ENCODE measurements at regions not wholly inside any gene's neighbourhood (a gene's known extent, or its start where the extent isn't known, plus 50 kb on each side); places are given as distances from the start of the nearest gene placed in this dataset.
"Not testable (repeated sequence)": the region's sequence is repeated elsewhere in the genome, so short reads cannot be mapped to it uniquely, and the experiment has no call there.

GRCh38 chr2:226283796-226284195, 515.8 kb downstream of the IRS1 start:
- Histone ChIP-seq H3K27me3 (no peaks in the 10 kb centered on the region), H3K27ac (no peak overlapping the region), H3K36me3 (no peaks in the 10 kb centered on the region), H3K4me3 (no peak overlapping the region), H3K4me1 (no peaks in the 10 kb centered on the region), H3K9me3 (no peaks in the 10 kb centered on the region)
- intact Hi-C loops (cut with DNase I): no loop called here
- WGBS (ENCODE audit: insufficient coverage, low coverage, low lambda C conversion rate, missing lambda C conversion rate): 53% methylated on average over 2 of the region's 2 CpGs
- DNase-seq: no peak
- no peak for TF ChIP-seq POLR2A (IDR thresholded peaks at IDR 0.05)
- no peak for TF ChIP-seq CTCF (IDR thresholded peaks at IDR 0.05)
- no peak for ATAC-seq

- 100% methylated on average over 1 of the region's 1 CpG for WGBS (ENCODE audit: insufficient coverage, low coverage, low lambda C conversion rate, missing lambda C conversion rate)
- Histone ChIP-seq H3K27me3 (no peaks in the 10 kb centered on the region), H3K4me1 (no peaks in the 10 kb centered on the region), H3K9me3 (no peaks in the 10 kb centered on the region), H3K36me3 (no peaks in the 10 kb centered on the region), H3K27ac (no peak overlapping the region), H3K4me3 (no peak overlapping the region)
- DNase-seq (no peak), ATAC-seq (no peak)
- TF ChIP-seq POLR2A (IDR thresholded peaks at IDR 0.05): no peak
- intact Hi-C loops (cut with DNase I): no loop called here
These were observed 517.5 kb downstream of the IRS1 start for GRCh38 chr2:226282151-226282550.

GRCh38 chr2:226280136-226280535, 519.5 kb downstream of the IRS1 start:
- DNase-seq; intact Hi-C loops (cut with DNase I): not testable (repeated sequence)
- WGBS (ENCODE audit: insufficient coverage, low coverage, low lambda C conversion rate, missing lambda C conversion rate): 90% methylated on average over 1 of the region's 2 CpGs

GRCh38 chr2:226275215-226275614, 524.4 kb downstream of the IRS1 start:
- ATAC-seq (no peak), DNase-seq (no peak)
- intact Hi-C loops (cut with DNase I): no loop called here
- H3K9me3 ChIP-seq: no peaks in the 10 kb centered on the region
- no peak for TF ChIP-seq POLR2A (IDR thresholded peaks at IDR 0.05)
- no peak for TF ChIP-seq CTCF (IDR thresholded peaks at IDR 0.05)
- no peaks in the 10 kb centered on the region for H3K4me1 ChIP-seq
- H3K36me3 ChIP-seq: no peaks in the 10 kb centered on the region
- no peak overlapping the region for H3K27ac ChIP-seq
- no peaks in the 10 kb centered on the region for H3K27me3 ChIP-seq
- 20% methylated on average over 1 of the region's 1 CpG for WGBS (ENCODE audit: insufficient coverage, low coverage, low lambda C conversion rate, missing lambda C conversion rate)
- H3K4me3 ChIP-seq: no peak overlapping the region

More at GRCh38 chr2:226280136-226280535, 519.5 kb downstream of the IRS1 start:
- not testable (repeated sequence) for H3K36me3 ChIP-seq, H3K4me3 ChIP-seq, H3K27me3 ChIP-seq, H3K9me3 ChIP-seq, H3K27ac ChIP-seq, ATAC-seq, H3K4me1 ChIP-seq

- Histone ChIP-seq H3K27me3 (no peaks in the 10 kb centered on the region), H3K36me3 (no peaks in the 10 kb centered on the region), H3K27ac (no peak overlapping the region), H3K4me1 (no peaks in the 10 kb centered on the region), H3K9me3 (no peaks in the 10 kb centered on the region), H3K4me3 (no peak overlapping the region)
- intact Hi-C loops (cut with DNase I): no loop called here
- 85% methylated on average over 8 of the region's 8 CpGs for WGBS (ENCODE audit: insufficient coverage, low coverage, low lambda C conversion rate, missing lambda C conversion rate)
- DNase-seq (no peak), ATAC-seq (no peak)
- TF ChIP-seq CTCF (IDR thresholded peaks at IDR 0.05) (no peak), POLR2A (IDR thresholded peaks at IDR 0.05) (no peak)
These were observed 525.5 kb downstream of the IRS1 start for GRCh38 chr2:226274143-226274542.

GRCh38 chr2:226273440-226273839, 526.2 kb downstream of the IRS1 start:
- DNase-seq: no peak
- Histone ChIP-seq H3K4me3 (no peak overlapping the region), H3K4me1 (no peaks in the 10 kb centered on the region), H3K27ac (no peak overlapping the region), H3K9me3 (no peaks in the 10 kb centered on the region), H3K27me3 (no peaks in the 10 kb centered on the region), H3K36me3 (no peaks in the 10 kb centered on the region)
- TF ChIP-seq CTCF (IDR thresholded peaks at IDR 0.05): no peak
- TF ChIP-seq POLR2A (IDR thresholded peaks at IDR 0.05): no peak
- intact Hi-C loops (cut with DNase I): no loop called here
- ATAC-seq: no peak
